HG02938 (cell line): ENCODE measurements at regions not wholly inside any gene's neighbourhood (a gene's known extent, or its start where the extent isn't known, plus 50 kb on each side); places are given as distances from the start of the nearest gene placed in this dataset.

ENCODE experiments used
- ATAC-seq: cut with Tn5 transposase; IDR thresholded peaks from one replicate; pipeline ENCODE4 v1.9.1; 2021; ENCODE audit warnings: mild to moderate bottlenecking, moderate library complexity; ENCODE audit not compliant: unreplicated experiment

DNA sequence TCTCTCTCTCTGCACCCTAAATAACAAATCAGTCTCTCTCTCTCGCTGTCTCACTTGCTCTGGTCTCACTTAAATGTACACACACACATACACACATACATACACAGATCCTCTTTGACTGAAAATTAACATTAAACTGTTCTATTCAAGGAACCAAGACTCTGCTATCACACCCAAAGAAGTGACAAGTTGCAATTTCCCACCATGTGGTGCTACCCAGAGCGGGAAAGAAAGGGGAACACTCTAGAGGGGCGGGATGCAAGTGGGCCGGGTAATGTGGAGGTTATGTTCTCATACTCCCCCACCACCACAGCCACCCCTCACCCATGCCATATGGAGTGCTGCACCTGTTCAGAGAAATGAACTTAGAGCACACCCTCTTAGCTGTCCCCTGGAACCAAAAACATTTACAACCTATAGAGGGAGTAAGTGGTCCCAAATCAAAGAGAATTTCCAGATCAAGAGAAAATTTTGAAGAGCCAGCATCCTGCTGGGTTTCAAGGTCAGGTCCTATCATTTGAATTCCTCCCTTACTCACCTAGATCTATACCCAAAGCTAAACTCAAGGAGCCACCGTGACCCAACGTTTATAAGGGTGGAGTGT is 319.4 kb downstream of the BRINP2 start:
- no peak for ATAC-seq

GRCh38 chr1:177488722-177489121 is 318.0 kb downstream of the BRINP2 start:
- no peak for ATAC-seq

- no peak for ATAC-seq
Observed at GRCh38 chr1:177487481-177487880, 316.7 kb downstream of the BRINP2 start.

- no peak for ATAC-seq
Observed at GRCh38 chr1:177480741-177481305, 310.1 kb downstream of the BRINP2 start.

- ATAC-seq = no peak
Observed at GRCh38 chr1:177479600-177479999, 308.8 kb downstream of the BRINP2 start.

DNA sequence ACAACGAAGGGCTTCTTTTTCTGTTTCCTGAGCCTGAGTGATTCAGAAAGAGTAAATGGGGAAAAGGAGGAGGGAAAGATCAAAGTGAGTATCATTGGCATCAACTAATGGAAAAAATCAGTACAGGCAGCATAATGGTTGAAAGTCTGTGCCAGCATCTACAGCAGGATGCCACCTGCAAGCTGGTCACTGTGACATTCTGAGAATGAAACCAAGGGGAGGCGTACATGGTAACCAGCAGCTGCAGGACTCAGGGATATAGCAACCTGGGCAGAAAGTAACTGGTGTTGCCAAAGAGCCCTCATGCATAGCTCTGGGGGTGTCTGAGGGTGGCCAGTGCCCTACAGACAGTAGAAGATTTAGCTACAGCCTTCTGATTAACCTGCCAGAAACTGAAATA is 305.9 kb downstream of the BRINP2 start:
- ATAC-seq = no peak

- ATAC-seq = no peak
Observed at GRCh38 chr1:177472567-177472966, 301.8 kb downstream of the BRINP2 start.

GRCh38 chr1:177471244-177471643 is 300.5 kb downstream of the BRINP2 start:
- no peak for ATAC-seq

GRCh38 chr1:177469519-177469918 is 298.8 kb downstream of the BRINP2 start:
- ATAC-seq = no peak

DNA sequence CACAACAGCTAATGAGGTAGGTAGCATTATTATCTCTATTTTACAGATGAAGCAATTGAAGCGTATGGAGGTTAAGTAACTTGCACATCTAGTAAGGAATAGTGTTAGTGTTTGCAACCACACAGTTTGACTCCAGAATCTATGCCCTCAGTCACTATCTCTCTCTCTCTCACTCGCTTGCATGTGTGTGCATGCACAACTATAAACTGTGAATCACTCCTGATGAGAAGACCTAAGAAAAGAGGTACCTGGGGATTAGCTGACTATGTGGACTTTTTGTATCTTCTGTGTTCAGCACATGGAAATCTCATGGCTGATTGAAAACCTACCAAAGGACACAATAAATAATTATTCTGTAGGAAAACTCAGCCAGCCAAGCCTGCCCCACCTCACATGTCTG is 295.5 kb downstream of the BRINP2 start:
- no peak for ATAC-seq

- no peak for ATAC-seq
Observed at GRCh38 chr1:177464686-177465085, 293.9 kb downstream of the BRINP2 start.

- ATAC-seq = no peak
Observed at GRCh38 chr1:177451191-177451590, 280.4 kb downstream of the BRINP2 start.

- ATAC-seq = no peak
Observed at GRCh38 chr1:177448652-177449357, 278.0 kb downstream of the BRINP2 start.

- ATAC-seq = no peak
Observed at GRCh38 chr1:177448036-177448615, 277.4 kb downstream of the BRINP2 start.

- ATAC-seq = no peak
Observed at GRCh38 chr1:177444997-177445746, 274.4 kb downstream of the BRINP2 start.

DNA sequence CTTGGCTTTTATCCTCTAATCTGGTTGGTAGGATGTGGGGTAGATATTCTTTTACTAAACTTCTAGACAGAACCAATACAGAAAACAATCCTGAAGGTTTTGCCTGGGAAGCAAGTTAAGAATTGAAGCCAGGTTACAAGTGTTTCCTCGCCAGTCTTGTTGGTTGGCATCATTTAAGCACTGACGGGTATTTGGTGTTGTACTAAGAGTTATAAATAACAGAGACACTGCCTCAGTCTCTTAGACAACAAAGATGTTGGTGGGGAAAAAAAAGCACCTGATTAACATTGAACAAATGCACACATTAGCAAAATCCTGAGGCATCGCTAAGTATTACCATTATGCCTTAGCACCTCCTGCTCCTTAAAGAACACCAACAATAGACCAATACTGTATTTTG is 272.2 kb downstream of the BRINP2 start:
- ATAC-seq = no peak

- ATAC-seq = no peak
Observed at GRCh38 chr1:177442584-177442983, 271.8 kb downstream of the BRINP2 start.

DNA sequence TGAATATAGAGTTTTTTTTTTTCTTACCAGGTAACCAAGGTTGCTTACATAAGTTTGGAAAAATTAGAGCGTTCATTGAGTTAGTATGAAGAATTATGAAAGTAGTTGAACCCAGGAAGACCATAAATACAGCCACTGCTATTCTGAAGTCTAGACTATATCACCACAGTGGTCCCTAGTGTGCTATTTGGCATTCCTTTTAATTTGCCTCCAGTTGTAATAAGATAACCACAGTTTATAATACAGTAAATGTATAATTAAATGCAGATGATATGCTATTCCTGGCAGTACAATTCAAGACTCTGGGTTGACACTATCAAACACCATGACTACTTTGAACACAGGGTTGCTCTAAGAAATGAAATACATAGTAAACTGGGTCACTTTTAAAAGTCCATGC is 270.5 kb downstream of the BRINP2 start:
- no peak for ATAC-seq

GRCh38 chr1:177440821-177441220 is 270.1 kb downstream of the BRINP2 start:
- ATAC-seq = no peak

GRCh38 chr1:177439301-177439700 is 268.5 kb downstream of the BRINP2 start:
- ATAC-seq = no peak

DNA sequence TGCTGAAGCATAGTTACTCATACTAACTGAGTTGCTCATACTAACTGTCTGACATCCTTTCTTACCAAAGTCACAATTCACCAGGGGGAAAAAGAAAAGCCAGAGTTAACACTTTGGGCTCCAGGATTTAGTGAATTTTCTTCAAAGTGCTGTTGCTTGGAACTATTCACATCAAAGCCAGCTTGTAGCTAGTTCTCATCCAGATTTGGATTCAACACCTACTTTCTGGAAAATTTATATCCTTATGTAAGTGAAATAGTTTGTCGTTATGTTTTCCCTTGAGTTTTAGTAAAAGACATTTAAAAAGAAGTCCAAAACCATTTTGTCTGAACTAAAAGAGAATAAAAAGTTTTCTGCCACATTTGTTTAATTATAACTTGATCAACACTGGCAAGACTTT is 264.6 kb downstream of the BRINP2 start:
- no peak for ATAC-seq
